ES-I3 (cell line): ENCODE measurements at regions not wholly inside any gene's neighbourhood (a gene's known extent, or its start where the extent isn't known, plus 50 kb on each side); places are given as distances from the start of the nearest gene placed in this dataset.

Source experiments
- H3K36me3 ChIP-seq: 2 replicates; pipeline ENCODE4 v1.6.1; 2013; ENCODE audit warnings: mild to moderate bottlenecking, low read length, control low read depth, moderate library complexity; ENCODE audit not compliant: insufficient read depth
- H3K4me1 ChIP-seq: 2 replicates; pipeline ENCODE4 v1.6.1; 2013; ENCODE audit warnings: mild to moderate bottlenecking, control low read depth, low read length; ENCODE audit not compliant: insufficient read depth
- H3K9ac ChIP-seq: 2 replicates; pipeline ENCODE4 v1.6.1; 2013; ENCODE audit warnings: low read depth, mild to moderate bottlenecking, low read length, moderate library complexity
- H3K9me3 ChIP-seq: 2 replicates; pipeline ENCODE4 v1.6.1; 2013; ENCODE audit warnings: mild to moderate bottlenecking, low read length, moderate library complexity; ENCODE audit not compliant: control insufficient read depth, insufficient read depth

GRCh38 chr5:107104040-107104995, 566.4 kb downstream of the EFNA5 start:
- Histone ChIP-seq H3K36me3 (no peaks in the 10 kb centered on the region), H3K9ac (no peak overlapping the region), H3K9me3 (no peaks in the 10 kb centered on the region), H3K4me1 (peaks cover 4% of the 10 kb centered on the region; the same call in 1 of the 2 replicates)

GRCh38 chr5:107103522-107103921, 567.2 kb downstream of the EFNA5 start:
- H3K4me1 ChIP-seq, result peaks cover 10% of the 10 kb centered on the region; the same call in 1 of the 2 replicates
- H3K9me3 ChIP-seq, result no peaks in the 10 kb centered on the region
- H3K36me3 ChIP-seq, result no peaks in the 10 kb centered on the region
- no peak overlapping the region for H3K9ac ChIP-seq

DNA sequence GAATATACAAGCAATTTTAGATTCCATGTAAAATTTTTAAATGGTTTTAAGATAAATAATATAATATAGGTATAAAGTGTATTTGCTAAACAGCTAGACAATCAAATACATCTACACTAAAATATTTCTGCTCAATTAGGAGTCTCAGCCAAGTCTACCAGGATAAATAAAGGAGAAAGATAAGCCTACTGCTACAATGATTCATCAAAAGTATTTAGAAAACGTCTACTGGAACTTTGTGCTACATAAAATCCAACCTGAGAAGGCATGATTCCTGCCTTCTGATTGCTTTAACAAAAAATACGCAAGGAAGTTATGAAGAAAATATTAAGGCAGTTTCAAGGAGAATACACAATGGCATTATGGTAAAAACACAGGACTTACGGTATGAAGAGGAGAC, 570.6 kb downstream of the EFNA5 start:
- no peaks in the 10 kb centered on the region for H3K36me3 ChIP-seq
- peaks cover 11% of the 10 kb centered on the region; the same call in 1 of the 2 replicates for H3K4me1 ChIP-seq
- H3K9me3 ChIP-seq, result no peaks in the 10 kb centered on the region
- H3K9ac ChIP-seq, result no peak overlapping the region

DNA sequence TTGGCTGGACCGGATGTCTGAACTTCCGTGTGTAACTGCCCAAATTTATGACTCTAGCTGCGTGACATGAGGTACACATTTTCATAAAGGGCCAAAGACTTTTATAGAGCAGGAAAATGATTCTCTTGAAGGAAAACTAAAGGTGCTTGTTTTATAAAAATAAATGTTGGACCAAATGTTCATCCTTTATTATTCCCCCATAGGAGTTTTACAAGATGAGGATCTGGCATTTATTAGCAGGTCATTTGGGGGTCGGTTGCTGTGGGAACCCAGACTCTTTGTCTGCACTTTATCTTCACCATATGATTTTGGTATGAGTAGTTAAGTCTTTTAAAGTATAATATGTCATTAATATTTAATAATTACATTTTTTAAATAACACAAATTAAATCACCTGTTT, 571.2 kb downstream of the EFNA5 start:
- Histone ChIP-seq H3K9ac (no peak overlapping the region), H3K4me1 (peaks cover 9% of the 10 kb centered on the region; the same call in 1 of the 2 replicates), H3K36me3 (no peaks in the 10 kb centered on the region), H3K9me3 (0 out of 2 replicates have a peak, but pooled peaks cover 2% of the 10 kb centered on the region)

GRCh38 chr5:107092695-107093094, 578.0 kb downstream of the EFNA5 start:
- H3K9me3 ChIP-seq, result peaks cover 11% of the 10 kb centered on the region
- no peaks in the 10 kb centered on the region; the same call in 1 of the 2 replicates for H3K4me1 ChIP-seq
- no peak overlapping the region for H3K9ac ChIP-seq
- no peaks in the 10 kb centered on the region for H3K36me3 ChIP-seq

DNA sequence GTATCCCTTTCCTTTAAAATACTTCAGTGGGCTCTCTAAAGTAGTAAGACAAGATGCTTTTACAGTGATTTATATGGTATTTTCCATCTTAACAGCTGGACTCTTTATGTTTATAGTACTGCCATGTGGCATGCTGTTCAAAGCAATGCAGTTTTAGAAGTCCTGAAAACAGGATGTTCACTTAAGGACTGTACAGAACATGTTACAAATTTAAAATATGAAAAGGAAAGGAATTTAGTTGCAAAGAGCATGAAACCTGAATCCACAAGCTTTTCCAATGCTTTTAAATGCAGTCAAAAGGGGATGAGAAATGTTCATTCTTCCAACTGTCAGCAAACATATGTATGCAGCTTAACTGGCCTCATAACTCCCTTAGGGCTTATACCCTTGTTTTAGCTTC, 580.2 kb downstream of the EFNA5 start:
- Histone ChIP-seq H3K36me3 (no peaks in the 10 kb centered on the region), H3K9me3 (peaks cover 11% of the 10 kb centered on the region), H3K9ac (no peak overlapping the region), H3K4me1 (no peaks in the 10 kb centered on the region; the same call in 1 of the 2 replicates)

GRCh38 chr5:107088907-107089306, 581.8 kb downstream of the EFNA5 start:
- H3K36me3 ChIP-seq, result no peaks in the 10 kb centered on the region
- H3K4me1 ChIP-seq, result no peaks in the 10 kb centered on the region; the same call in 1 of the 2 replicates
- no peak overlapping the region for H3K9ac ChIP-seq
- H3K9me3 ChIP-seq, result peaks cover 3% of the 10 kb centered on the region

DNA sequence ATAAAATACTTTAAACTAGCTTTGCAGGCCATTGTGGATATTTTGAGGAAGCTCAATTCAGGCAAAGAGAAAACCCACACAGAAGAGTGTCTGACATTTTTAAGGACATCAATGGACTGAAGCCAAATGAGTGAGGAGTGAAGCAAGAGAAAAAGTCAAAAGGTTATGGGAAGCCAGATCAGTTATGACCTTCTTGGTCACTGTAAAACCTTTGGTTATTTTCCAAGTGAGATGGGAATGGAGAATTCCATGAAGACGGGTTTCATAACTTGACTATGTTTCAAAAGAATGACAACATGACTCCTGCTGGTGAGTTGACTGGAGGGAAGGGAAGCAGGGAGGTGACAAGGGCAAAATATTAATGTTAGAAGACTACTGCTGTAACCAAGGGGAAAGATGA, 585.2 kb downstream of the EFNA5 start:
- no peaks in the 10 kb centered on the region; the same call in 1 of the 2 replicates for H3K4me1 ChIP-seq
- H3K36me3 ChIP-seq, result no peaks in the 10 kb centered on the region
- H3K9me3 ChIP-seq, result no peaks in the 10 kb centered on the region
- H3K9ac ChIP-seq, result no peak overlapping the region

- no peaks in the 10 kb centered on the region for H3K9me3 ChIP-seq
These were observed 595.7 kb downstream of the EFNA5 start for GRCh38 chr5:107074996-107075395.

DNA sequence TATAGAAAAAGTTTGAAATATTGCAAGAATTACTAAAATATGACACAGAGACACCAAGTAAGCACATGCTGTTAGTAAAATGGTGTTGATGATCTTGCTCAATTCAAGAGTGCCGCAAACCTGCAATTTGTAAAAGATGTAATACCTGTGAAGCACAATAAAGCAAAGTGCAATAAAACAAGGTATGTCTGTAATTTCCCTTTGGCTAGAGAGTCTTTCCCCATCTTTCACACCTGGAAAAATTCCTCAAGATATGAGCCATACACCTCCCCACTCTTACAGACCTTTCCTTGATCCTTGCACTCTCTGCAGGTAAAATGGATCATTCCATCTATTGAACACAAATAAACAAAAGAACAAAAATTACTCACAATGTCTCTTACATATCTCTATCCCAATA, 597.8 kb downstream of the EFNA5 start:
- no peaks in the 10 kb centered on the region for H3K36me3 ChIP-seq
- H3K4me1 ChIP-seq, result no peaks in the 10 kb centered on the region; the same call in 1 of the 2 replicates
- no peak overlapping the region for H3K9ac ChIP-seq
- no peaks in the 10 kb centered on the region for H3K9me3 ChIP-seq

More at GRCh38 chr5:107074996-107075395, 595.7 kb downstream of the EFNA5 start:
- no peak overlapping the region for H3K9ac ChIP-seq
- H3K36me3 ChIP-seq, result no peaks in the 10 kb centered on the region
- H3K4me1 ChIP-seq, result no peaks in the 10 kb centered on the region

- Histone ChIP-seq H3K9ac (no peak overlapping the region), H3K4me1 (peaks cover 5% of the 10 kb centered on the region), H3K9me3 (no peaks in the 10 kb centered on the region)
These were observed 598.3 kb downstream of the EFNA5 start for GRCh38 chr5:107072440-107072839.

DNA sequence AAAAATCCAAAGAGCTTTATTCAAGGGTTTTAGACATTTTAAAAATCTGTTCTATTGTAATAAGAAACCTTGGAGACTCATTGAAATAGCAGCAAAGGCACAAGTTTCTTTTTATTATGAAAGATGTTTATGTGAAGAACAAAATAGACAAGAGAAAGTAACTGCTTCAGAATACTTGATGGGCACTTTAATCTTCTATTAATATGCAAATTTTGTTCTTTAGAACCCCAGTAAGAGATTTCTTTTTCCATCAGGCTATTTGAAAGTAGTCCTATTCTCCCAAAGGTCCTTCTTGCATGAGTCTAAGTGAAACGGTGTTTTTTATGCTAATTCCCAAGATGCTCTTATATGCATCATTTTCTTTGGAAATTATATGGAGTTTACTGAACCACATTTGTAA, 602.0 kb downstream of the EFNA5 start:
- no peaks in the 10 kb centered on the region for H3K36me3 ChIP-seq
- H3K9ac ChIP-seq, result no peak overlapping the region
- H3K9me3 ChIP-seq, result no peaks in the 10 kb centered on the region
- H3K4me1 ChIP-seq, result peaks cover 11% of the 10 kb centered on the region

More at GRCh38 chr5:107072440-107072839, 598.3 kb downstream of the EFNA5 start:
- no peaks in the 10 kb centered on the region for H3K36me3 ChIP-seq

DNA sequence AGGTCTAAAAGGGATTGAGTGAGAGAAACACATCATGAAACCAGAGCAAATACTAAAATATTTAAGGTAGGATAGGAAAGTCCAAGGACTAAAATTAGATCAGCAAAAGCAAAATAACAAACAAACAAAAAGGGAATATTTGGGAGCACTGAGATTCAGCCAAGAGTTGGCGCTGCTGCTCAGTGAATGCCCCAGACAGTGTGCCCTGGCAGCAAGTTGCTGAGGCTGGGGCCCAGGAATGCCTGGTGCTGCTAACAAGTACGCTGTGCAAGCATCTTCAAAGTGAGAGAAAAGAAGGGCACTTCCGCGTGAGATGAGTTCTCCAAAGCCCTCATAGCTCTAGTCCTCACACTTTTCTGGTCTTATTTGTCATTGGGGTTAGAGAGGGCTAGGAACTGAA, 603.3 kb downstream of the EFNA5 start:
- peaks cover 11% of the 10 kb centered on the region for H3K4me1 ChIP-seq
- H3K36me3 ChIP-seq, result no peaks in the 10 kb centered on the region
- H3K9ac ChIP-seq, result no peak overlapping the region
- no peaks in the 10 kb centered on the region for H3K9me3 ChIP-seq

DNA sequence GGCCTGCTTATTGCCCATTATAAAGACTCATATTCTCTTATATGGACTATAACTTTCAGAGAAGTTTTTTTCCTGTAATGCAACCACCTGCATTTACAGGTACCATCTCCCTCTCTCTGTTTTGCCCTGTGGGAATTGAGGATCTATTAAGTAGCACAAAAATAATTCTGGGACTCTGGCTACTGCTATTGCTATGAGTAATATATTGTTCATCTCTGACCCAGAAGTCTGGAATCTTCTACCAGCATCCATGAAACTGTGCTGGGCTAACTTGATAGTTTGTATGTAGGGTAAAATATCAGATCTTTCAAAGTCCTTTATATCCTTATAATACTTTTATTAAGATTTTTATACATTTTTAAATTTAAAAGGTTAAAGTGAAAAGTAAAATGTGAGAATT, 607.2 kb downstream of the EFNA5 start:
- no peaks in the 10 kb centered on the region for H3K36me3 ChIP-seq

GRCh38 chr5:107058803-107059202, 611.9 kb downstream of the EFNA5 start:
- Histone ChIP-seq H3K36me3 (no peaks in the 10 kb centered on the region), H3K9me3 (no peaks in the 10 kb centered on the region), H3K4me1 (peaks cover 6% of the 10 kb centered on the region; the same call in 1 of the 2 replicates), H3K9ac (no peak overlapping the region)

More for the DNA sequence above, 607.2 kb downstream of the EFNA5 start:
- H3K9ac ChIP-seq, result no peak overlapping the region
- H3K9me3 ChIP-seq, result no peaks in the 10 kb centered on the region
- H3K4me1 ChIP-seq, result peaks cover 17% of the 10 kb centered on the region
